ENCODE measurements at regions not wholly inside any gene's neighbourhood (a gene's known extent, or its start where the extent isn't known, plus 50 kb on each side); places are given as distances from the start of the nearest gene placed in this dataset.
"Not testable (repeated sequence)": the region's sequence is repeated elsewhere in the genome, so short reads cannot be mapped to it uniquely, and the experiment has no call there.

GRCh38 chr17:27181935-27182334, 112.0 kb upstream of the WSB1 start:
- Mint-ChIP-seq H3K4me1 (no peaks in the 10 kb centered on the region), H3K27me3 (ENCODE audit: low read depth) (no peaks in the 10 kb centered on the region), H3K9me3 (peaks cover 35% of the 10 kb centered on the region), H3K27ac (no peak overlapping the region), H3K4me3 (no peak overlapping the region), H3K36me3 (no peaks in the 10 kb centered on the region)
- TF ChIP-seq, protein P1, sequence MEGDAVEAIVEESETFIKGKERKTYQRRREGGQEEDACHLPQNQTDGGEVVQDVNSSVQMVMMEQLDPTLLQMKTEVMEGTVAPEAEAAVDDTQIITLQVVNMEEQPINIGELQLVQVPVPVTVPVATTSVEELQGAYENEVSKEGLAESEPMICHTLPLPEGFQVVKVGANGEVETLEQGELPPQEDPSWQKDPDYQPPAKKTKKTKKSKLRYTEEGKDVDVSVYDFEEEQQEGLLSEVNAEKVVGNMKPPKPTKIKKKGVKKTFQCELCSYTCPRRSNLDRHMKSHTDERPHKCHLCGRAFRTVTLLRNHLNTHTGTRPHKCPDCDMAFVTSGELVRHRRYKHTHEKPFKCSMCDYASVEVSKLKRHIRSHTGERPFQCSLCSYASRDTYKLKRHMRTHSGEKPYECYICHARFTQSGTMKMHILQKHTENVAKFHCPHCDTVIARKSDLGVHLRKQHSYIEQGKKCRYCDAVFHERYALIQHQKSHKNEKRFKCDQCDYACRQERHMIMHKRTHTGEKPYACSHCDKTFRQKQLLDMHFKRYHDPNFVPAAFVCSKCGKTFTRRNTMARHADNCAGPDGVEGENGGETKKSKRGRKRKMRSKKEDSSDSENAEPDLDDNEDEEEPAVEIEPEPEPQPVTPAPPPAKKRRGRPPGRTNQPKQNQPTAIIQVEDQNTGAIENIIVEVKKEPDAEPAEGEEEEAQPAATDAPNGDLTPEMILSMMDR (IDR thresholded peaks at IDR 0.05; ENCODE audit: unreplicated experiment) = no peak
- no peak for DNase-seq (ENCODE audit: low spot score in 2 of 2, unreplicated experiment in 2 of 2)

- not testable (repeated sequence) for H3K4me1 Mint-ChIP-seq, H3K27ac Mint-ChIP-seq
- H3K9me3 Mint-ChIP-seq = peaks cover 49% of the 10 kb centered on the region
These were observed 96.4 kb upstream of the WSB1 start for GRCh38 chr17:27197505-27197904.

DNA sequence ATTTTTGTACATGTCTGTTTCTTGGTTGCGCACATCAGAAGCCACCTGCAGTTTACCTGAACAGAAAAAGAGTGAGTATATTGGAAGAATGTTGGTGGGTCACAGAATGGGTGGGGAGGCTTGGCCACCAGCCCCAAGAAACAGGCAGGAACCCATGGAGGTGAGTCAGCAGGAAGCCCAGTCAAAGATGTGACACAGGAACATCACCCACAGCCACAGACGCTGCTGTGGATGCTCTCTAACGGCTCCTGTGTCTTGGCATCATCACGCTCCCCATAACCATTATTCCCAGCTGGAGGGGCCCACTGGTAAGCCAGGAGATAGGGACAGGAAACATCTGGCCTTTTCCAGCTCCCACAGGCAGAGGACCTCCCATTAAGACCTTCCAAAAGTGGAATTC, 94.0 kb upstream of the WSB1 start:
- TF ChIP-seq, protein P1 (IDR thresholded peaks at IDR 0.05; ENCODE audit: unreplicated experiment) = no peak
- Mint-ChIP-seq H3K9me3 (peaks cover 57% of the 10 kb centered on the region), H3K4me1 (no peaks in the 10 kb centered on the region), H3K36me3 (no peaks in the 10 kb centered on the region), H3K4me3 (no peak overlapping the region), H3K27me3 (ENCODE audit: low read depth) (no peaks in the 10 kb centered on the region), H3K27ac (no peak overlapping the region)
- DNase-seq (ENCODE audit: low spot score in 2 of 2, unreplicated experiment in 2 of 2) = no peak

More at GRCh38 chr17:27197505-27197904, 96.4 kb upstream of the WSB1 start:
- not testable (repeated sequence) for H3K27me3 Mint-ChIP-seq (ENCODE audit: low read depth); DNase-seq (ENCODE audit: low spot score in 2 of 2, unreplicated experiment in 2 of 2); H3K4me3 Mint-ChIP-seq; H3K36me3 Mint-ChIP-seq

DNA sequence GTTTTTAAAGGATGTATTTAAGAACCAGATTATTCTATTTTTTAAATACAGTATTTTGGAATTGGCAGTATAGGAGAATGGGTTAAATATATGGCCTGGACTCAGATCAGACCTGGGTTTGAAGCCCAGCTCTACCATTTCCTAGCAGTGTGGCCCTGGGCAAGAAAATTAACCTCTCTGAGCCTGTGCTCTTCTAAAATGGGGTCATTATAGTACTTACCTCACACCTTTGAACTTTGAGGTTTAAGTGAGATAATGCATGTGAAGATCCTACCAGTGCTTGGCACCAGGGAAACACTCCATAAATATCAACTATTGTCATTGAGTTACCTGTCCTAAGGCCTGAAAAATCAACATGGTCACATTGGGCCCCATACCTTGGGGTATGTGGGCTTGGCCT, 93.4 kb upstream of the WSB1 start:
- no peaks in the 10 kb centered on the region for H3K4me1 Mint-ChIP-seq
- no peaks in the 10 kb centered on the region for H3K36me3 Mint-ChIP-seq
- no peak overlapping the region for H3K27ac Mint-ChIP-seq
- H3K4me3 Mint-ChIP-seq = no peak overlapping the region
- H3K27me3 Mint-ChIP-seq (ENCODE audit: low read depth) = no peaks in the 10 kb centered on the region
- no peak for DNase-seq (ENCODE audit: low spot score in 2 of 2, unreplicated experiment in 2 of 2)
- TF ChIP-seq, protein P1 (IDR thresholded peaks at IDR 0.05; ENCODE audit: unreplicated experiment) = no peak
- peaks cover 51% of the 10 kb centered on the region for H3K9me3 Mint-ChIP-seq

DNA sequence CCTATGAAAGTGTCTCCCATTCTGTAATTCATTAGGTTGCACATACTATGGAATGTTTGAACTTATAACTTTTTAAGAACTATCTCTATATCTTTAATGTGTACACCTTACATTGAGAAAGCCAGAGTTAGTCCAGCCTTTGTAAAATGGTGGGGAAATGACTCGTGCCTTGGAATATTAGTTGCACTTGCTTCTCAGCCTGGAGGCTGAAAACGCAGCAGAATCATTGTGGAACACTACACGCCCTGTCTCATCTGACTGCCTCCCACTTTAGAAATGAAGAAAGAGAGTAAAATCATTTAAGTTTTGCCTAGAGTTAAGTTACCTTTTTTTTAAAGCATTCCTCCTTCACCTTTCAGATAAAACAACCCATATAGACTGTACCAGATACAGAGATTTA, 90.7 kb upstream of the WSB1 start:
- peaks cover 57% of the 10 kb centered on the region for H3K9me3 Mint-ChIP-seq
- no peaks in the 10 kb centered on the region for H3K4me1 Mint-ChIP-seq
- no peak overlapping the region for H3K4me3 Mint-ChIP-seq
- no peak overlapping the region for H3K27ac Mint-ChIP-seq
- TF ChIP-seq, protein P1 (IDR thresholded peaks at IDR 0.05; ENCODE audit: unreplicated experiment) = no peak
- no peak for DNase-seq (ENCODE audit: low spot score in 2 of 2, unreplicated experiment in 2 of 2)
- H3K36me3 Mint-ChIP-seq = no peaks in the 10 kb centered on the region
- H3K27me3 Mint-ChIP-seq (ENCODE audit: low read depth) = no peaks in the 10 kb centered on the region

GRCh38 chr17:27206447-27206846, 87.5 kb upstream of the WSB1 start:
- Mint-ChIP-seq H3K9me3 (peaks cover 51% of the 10 kb centered on the region), H3K4me1 (no peaks in the 10 kb centered on the region), H3K27me3 (ENCODE audit: low read depth) (no peaks in the 10 kb centered on the region), H3K36me3 (no peaks in the 10 kb centered on the region), H3K27ac (no peak overlapping the region), H3K4me3 (no peak overlapping the region)
- TF ChIP-seq, protein P1 (IDR thresholded peaks at IDR 0.05; ENCODE audit: unreplicated experiment) = no peak
- no peak for DNase-seq (ENCODE audit: low spot score in 2 of 2, unreplicated experiment in 2 of 2)

Data from mesothelial cell of epicardium (in vitro differentiated cells).